Fibroblast of lung (primary cell): ENCODE measurements at regions not wholly inside any gene's neighbourhood (a gene's known extent, or its start where the extent isn't known, plus 50 kb on each side); places are given as distances from the start of the nearest gene placed in this dataset.
"Not testable (repeated sequence)": the region's sequence is repeated elsewhere in the genome, so short reads cannot be mapped to it uniquely, and the experiment has no call there.

Source experiments
- DNase-seq, 2 donors: peaks; one replicate each; pipeline versions ENCODE4 v3.0.0 to v3.0.0-alpha.2; 2010; ENCODE audit warnings: low read depth in 2 of 2
- H2AFZ ChIP-seq: 2 replicates; pipeline ENCODE4 v1.5.1; 2012; ENCODE audit warnings: low read length, control low read depth, inconsistent platforms
- H3K27ac ChIP-seq: 2 replicates; pipeline ENCODE4 v1.5.1; 2011; ENCODE audit warnings: low read length, control low read depth; ENCODE audit not compliant: insufficient read depth
- H3K27me3 ChIP-seq: 2 replicates; pipeline ENCODE4 v1.5.1; 2011; ENCODE audit warnings: mild to moderate bottlenecking, low read length; ENCODE audit not compliant: control insufficient read depth, insufficient read depth
- H3K36me3 ChIP-seq: 2 replicates; pipeline ENCODE4 v1.5.1; 2011; ENCODE audit warnings: low read length; ENCODE audit not compliant: control insufficient read depth, insufficient read depth
- H3K4me1 ChIP-seq: 2 replicates; pipeline ENCODE4 v1.5.1; 2011; ENCODE audit warnings: low read length; ENCODE audit not compliant: control insufficient read depth, insufficient read depth; ENCODE audit errors: extremely low read depth
- H3K4me2 ChIP-seq: 2 replicates; pipeline ENCODE4 v1.5.1; 2011; ENCODE audit warnings: low read length, control low read depth; ENCODE audit not compliant: insufficient read depth; ENCODE audit errors: extremely low read depth
- H3K4me3 ChIP-seq, 4 experiments: fragments of 200-600 bp in 1 of 4; sonication (generic) in 1 of 4; replicated peaks in 1 of 4; 2 replicates each; pipeline ENCODE4 v1.5.1; 2011 to 2016; ENCODE audit warnings: low read length in 4 of 4, low read depth in 3 of 4, mild to moderate bottlenecking in 3 of 4, control low read depth in 2 of 4, inconsistent platforms in 1 of 4, mixed read lengths in 1 of 4; ENCODE audit not compliant: insufficient read depth in 1 of 4; ENCODE audit errors: control extremely low read depth in 1 of 4
- H3K79me2 ChIP-seq: 2 replicates; pipeline ENCODE4 v1.5.1; 2012; ENCODE audit warnings: mild to moderate bottlenecking, low read length, inconsistent platforms; ENCODE audit not compliant: control insufficient read depth, insufficient read depth
- H3K9ac ChIP-seq: 2 replicates; pipeline ENCODE4 v1.5.1; 2011; ENCODE audit warnings: mild to moderate bottlenecking, low read length, control low read depth; ENCODE audit not compliant: insufficient read depth
- H3K9me3 ChIP-seq: 2 replicates; pipeline ENCODE4 v1.5.1; 2012; ENCODE audit warnings: low read depth, low read length; ENCODE audit not compliant: control insufficient read depth, insufficient read depth
- H4K20me1 ChIP-seq: 2 replicates; pipeline ENCODE4 v1.5.1; 2011; ENCODE audit warnings: low read length; ENCODE audit not compliant: control insufficient read depth, insufficient read depth; ENCODE audit errors: extremely low read depth
- EZH2 ChIP-seq: IDR thresholded peaks from 2 replicates; pipeline ENCODE4 v1.5.1; 2012; ENCODE audit warnings: low read length, control low read depth, mild to moderate bottlenecking; ENCODE audit errors: missing control alignments
- TF ChIP-seq, protein P1 (sequence below), 2 donors: IDR thresholded peaks in 1 of 2; conservative IDR thresholded peaks in 1 of 2; 1 replicate in 1 of 2; 2 replicates in 1 of 2; pipeline ENCODE4 v1.5.1; 2011 to 2012; ENCODE audit warnings: low read length in 2 of 2, control low read depth in 1 of 2, inconsistent platforms in 1 of 2, low read depth in 1 of 2, mild to moderate bottlenecking in 1 of 2

DNA sequence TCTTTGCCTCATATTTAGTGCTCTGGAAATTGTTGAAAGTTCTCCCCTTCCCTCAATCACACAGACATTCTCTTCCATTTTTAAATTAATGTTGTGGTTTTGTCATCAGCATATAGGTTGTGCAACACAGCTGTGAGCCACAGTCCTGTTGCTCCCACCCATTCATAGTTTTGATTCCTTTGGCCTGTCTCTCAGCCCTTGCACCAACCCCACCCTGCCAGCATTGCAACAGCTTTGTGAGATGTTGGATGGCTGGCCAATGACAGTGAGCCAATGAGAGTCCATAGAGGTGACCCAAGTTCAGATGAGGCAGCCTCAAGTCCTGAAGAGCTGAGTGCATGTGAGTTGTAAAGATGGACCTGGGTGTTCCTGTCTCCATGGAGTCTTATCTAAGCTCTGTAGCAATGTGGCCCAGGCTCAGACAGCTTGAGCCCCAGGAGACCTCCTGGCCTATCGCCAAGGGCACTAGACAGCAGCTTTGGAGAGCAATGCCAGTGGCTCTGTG lies 775.5 kb downstream of the RNF144A start:
- TF ChIP-seq, protein P1, sequence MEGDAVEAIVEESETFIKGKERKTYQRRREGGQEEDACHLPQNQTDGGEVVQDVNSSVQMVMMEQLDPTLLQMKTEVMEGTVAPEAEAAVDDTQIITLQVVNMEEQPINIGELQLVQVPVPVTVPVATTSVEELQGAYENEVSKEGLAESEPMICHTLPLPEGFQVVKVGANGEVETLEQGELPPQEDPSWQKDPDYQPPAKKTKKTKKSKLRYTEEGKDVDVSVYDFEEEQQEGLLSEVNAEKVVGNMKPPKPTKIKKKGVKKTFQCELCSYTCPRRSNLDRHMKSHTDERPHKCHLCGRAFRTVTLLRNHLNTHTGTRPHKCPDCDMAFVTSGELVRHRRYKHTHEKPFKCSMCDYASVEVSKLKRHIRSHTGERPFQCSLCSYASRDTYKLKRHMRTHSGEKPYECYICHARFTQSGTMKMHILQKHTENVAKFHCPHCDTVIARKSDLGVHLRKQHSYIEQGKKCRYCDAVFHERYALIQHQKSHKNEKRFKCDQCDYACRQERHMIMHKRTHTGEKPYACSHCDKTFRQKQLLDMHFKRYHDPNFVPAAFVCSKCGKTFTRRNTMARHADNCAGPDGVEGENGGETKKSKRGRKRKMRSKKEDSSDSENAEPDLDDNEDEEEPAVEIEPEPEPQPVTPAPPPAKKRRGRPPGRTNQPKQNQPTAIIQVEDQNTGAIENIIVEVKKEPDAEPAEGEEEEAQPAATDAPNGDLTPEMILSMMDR (conservative IDR thresholded peaks at IDR 0.05 in 1 of 2, IDR thresholded peaks at IDR 0.05 in 1 of 2; ENCODE audit: low read depth in 1 of 2, low read length in 2 of 2), result no peak
- no peak for TF ChIP-seq EZH2

DNA sequence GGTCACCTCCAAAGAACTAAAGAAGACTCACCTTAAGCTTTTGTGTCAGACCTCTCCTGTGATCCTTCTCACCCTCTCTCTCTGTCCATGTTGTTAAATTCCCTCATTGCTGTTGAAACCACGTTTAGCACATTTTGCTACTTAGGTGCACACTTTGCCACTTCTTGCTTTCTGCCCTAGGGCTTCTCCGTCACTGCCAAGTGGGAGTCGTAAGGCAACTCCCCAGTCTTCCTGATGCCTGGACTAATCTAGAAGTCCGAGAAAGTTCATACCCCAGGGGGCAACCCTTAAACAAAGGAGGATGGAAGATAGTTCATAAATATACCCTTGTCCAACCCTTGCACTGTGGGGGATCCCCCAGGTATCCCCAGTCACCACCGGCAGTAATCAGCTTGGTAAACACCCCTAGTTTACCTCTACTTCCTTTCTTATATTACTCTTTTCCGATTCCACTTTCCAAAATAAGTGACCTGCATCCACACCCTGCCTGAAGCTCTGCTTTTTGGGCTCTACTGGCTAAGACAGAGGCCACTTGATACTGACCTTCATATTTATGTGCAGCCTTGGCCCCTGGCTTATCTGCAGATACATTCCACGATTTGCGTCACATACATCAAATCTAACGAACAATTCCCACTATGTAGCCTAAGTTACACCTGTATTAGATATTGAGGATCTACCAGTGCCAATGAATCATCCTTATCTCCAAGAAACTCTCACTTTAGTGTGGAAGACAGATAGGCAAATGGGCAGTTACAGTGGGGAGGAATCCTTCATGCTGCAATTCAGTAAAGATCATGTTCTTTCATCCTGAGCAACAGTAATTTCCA lies 776.2 kb downstream of the RNF144A start:
- Histone ChIP-seq H3K4me2 (no peak overlapping the region), H3K79me2 (no peaks in the 10 kb centered on the region), H3K9me3 (no peaks in the 10 kb centered on the region), H2AFZ (no peak overlapping the region), H3K4me3 (no peak overlapping the region), H3K27ac (peak overlapping the region; percentile 31), H3K36me3 (no peaks in the 10 kb centered on the region), H3K4me1 (peaks cover 6% of the 10 kb centered on the region), H4K20me1 (no peaks in the 10 kb centered on the region), H3K27me3 (no peaks in the 10 kb centered on the region), H3K9ac (no peak overlapping the region)
- DNase-seq, result no peak
- TF ChIP-seq, protein P1 (conservative IDR thresholded peaks at IDR 0.05 in 1 of 2, IDR thresholded peaks at IDR 0.05 in 1 of 2; ENCODE audit: low read depth in 1 of 2, low read length in 2 of 2), result no peak
- TF ChIP-seq EZH2, result no peak

More for the DNA sequence above, 775.5 kb downstream of the RNF144A start:
- H3K27ac ChIP-seq, result peak overlapping the region; percentile 31
- no peaks in the 10 kb centered on the region for H4K20me1 ChIP-seq
- no peak overlapping the region for H2AFZ ChIP-seq
- H3K9ac ChIP-seq, result no peak overlapping the region
- peak overlapping the region; percentile 8 for H3K4me2 ChIP-seq
- H3K4me1 ChIP-seq, result peaks cover 6% of the 10 kb centered on the region
- no peaks in the 10 kb centered on the region for H3K36me3 ChIP-seq
- DNase-seq, result peak; percentile 88 to 90
- no peaks in the 10 kb centered on the region for H3K79me2 ChIP-seq
- H3K9me3 ChIP-seq, result no peaks in the 10 kb centered on the region
- H3K4me3 ChIP-seq, result no peak overlapping the region
- H3K27me3 ChIP-seq, result no peaks in the 10 kb centered on the region

DNA sequence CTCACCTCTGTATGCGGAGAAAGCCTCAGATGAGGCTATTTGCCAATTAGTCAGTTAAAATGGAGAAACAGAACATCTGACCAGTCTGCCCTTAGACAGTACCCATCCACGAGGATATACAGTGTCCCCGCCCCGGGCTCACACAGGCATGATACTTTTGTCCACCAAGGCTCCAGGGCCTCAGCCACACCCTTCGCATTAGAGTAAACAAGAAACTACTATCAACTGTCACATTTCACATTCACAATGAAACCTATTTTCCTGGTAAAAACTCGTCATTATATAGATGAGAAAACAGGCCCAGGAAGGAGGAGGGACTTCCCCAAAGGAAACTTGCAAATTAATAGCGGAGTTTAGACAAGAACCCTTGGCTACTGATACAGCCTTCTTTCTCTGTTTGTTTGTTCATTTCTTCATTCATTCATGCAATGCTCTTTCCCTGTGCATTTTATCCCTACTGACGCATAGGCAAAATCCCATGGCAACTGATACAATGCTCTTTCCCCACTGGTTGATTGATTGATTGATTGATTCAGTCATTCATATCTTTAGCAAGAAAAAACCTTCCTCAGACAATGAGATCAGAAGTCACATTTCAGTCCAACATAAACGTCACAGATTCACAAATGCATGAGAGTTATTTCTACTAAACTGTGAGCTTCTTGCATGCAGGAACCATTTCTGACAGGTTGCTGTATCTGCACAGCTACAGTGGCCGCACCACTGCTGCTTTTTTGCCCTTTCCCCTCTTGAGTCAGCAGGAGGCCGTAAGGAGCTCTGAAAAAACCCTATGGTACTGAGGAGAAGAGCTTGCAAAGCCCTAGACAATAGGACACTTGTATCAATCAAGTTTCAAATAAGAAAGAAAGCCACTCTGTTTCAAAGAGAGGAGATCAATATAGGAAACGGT lies 777.1 kb downstream of the RNF144A start:
- Histone ChIP-seq H3K27ac (no peak overlapping the region), H2AFZ (no peak overlapping the region), H3K4me3 (no peak overlapping the region), H4K20me1 (no peaks in the 10 kb centered on the region), H3K9ac (no peak overlapping the region), H3K4me1 (peaks cover 6% of the 10 kb centered on the region), H3K4me2 (no peak overlapping the region), H3K36me3 (no peaks in the 10 kb centered on the region), H3K9me3 (no peaks in the 10 kb centered on the region), H3K27me3 (no peaks in the 10 kb centered on the region), H3K79me2 (no peaks in the 10 kb centered on the region)
- TF ChIP-seq, protein P1 (conservative IDR thresholded peaks at IDR 0.05 in 1 of 2, IDR thresholded peaks at IDR 0.05 in 1 of 2; ENCODE audit: low read depth in 1 of 2, low read length in 2 of 2), result no peak
- no peak for TF ChIP-seq EZH2
- DNase-seq, result no peak

DNA sequence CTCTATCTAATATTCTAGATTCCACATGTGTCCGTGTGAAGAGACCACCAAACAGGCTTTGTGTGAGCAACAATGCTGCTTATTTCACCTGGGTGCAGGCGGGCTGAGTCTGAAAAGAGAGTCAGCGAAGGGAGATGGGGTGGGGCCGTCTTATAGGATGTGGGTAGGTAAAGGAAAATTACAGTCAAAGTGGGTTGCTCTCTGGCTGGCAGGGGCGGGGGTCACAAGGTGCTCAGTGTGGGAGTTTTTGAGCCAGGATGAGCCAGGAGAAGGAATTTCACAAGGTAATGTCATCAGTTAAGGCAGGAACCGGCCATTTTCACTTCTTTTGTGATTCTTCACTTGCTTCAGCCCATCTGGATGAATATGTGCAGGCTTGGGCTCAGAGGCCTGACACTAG lies 779.3 kb downstream of the RNF144A start:
- H3K4me3 ChIP-seq, DNase-seq, H3K36me3 ChIP-seq, H3K4me1 ChIP-seq, H2AFZ ChIP-seq, H3K4me2 ChIP-seq, H4K20me1 ChIP-seq, H3K79me2 ChIP-seq, H3K27me3 ChIP-seq, H3K27ac ChIP-seq, H3K9ac ChIP-seq, H3K9me3 ChIP-seq: not testable (repeated sequence)
